GM18520 (cell line): ENCODE measurements at regions not wholly inside any gene's neighbourhood (a gene's known extent, or its start where the extent isn't known, plus 50 kb on each side); places are given as distances from the start of the nearest gene placed in this dataset.
"Not testable (repeated sequence)": the region's sequence is repeated elsewhere in the genome, so short reads cannot be mapped to it uniquely, and the experiment has no call there.

Experiments
- ATAC-seq: cut with Tn5 transposase; IDR thresholded peaks from one replicate; pipeline ENCODE4 v1.9.1; 2021; ENCODE audit not compliant: unreplicated experiment

- ATAC-seq = no peak
These were observed 146.9 kb upstream of the POGK start for GRCh38 chr1:166692346-166692745.

GRCh38 chr1:166693158-166693557, 146.1 kb upstream of the POGK start:
- ATAC-seq = no peak

- no peak for ATAC-seq
These were observed 145.5 kb upstream of the POGK start for GRCh38 chr1:166693673-166694297.

- no peak for ATAC-seq
These were observed 144.2 kb upstream of the POGK start for GRCh38 chr1:166695115-166695514.

GRCh38 chr1:166695834-166696233, 143.4 kb upstream of the POGK start:
- not testable (repeated sequence) for ATAC-seq

- no peak for ATAC-seq
These were observed 140.5 kb upstream of the POGK start for GRCh38 chr1:166698771-166699170.

- no peak for ATAC-seq
These were observed 139.7 kb upstream of the POGK start for GRCh38 chr1:166699613-166700012.

GRCh38 chr1:166700696-166701095, 138.6 kb upstream of the POGK start:
- ATAC-seq = no peak

- no peak for ATAC-seq
These were observed 137.6 kb upstream of the POGK start for GRCh38 chr1:166701603-166702100.

- no peak for ATAC-seq
These were observed 136.1 kb upstream of the POGK start for GRCh38 chr1:166703141-166703540.

- no peak for ATAC-seq
These were observed 135.4 kb upstream of the POGK start for GRCh38 chr1:166703726-166704462.

- ATAC-seq = no peak
These were observed 133.6 kb upstream of the POGK start for GRCh38 chr1:166705376-166706289.

GRCh38 chr1:166716620-166717019, 122.7 kb upstream of the POGK start:
- ATAC-seq = no peak

GRCh38 chr1:166721145-166721544, 118.1 kb upstream of the POGK start:
- no peak for ATAC-seq

GRCh38 chr1:166730299-166730888, 108.9 kb upstream of the POGK start:
- ATAC-seq = no peak

GRCh38 chr1:166738140-166738539, 101.1 kb upstream of the POGK start:
- no peak for ATAC-seq

GRCh38 chr1:166738873-166739272, 100.4 kb upstream of the POGK start:
- ATAC-seq = no peak

- no peak for ATAC-seq
These were observed 98.5 kb upstream of the POGK start for GRCh38 chr1:166740668-166741276.

- ATAC-seq = no peak
These were observed 76.0 kb upstream of the POGK start for GRCh38 chr1:166763318-166763717.

- ATAC-seq = no peak
These were observed 72.3 kb upstream of the POGK start for GRCh38 chr1:166766942-166767341.

- ATAC-seq = not testable (repeated sequence)
These were observed 54.6 kb upstream of the POGK start for GRCh38 chr1:166784646-166785045.
